NCI-H748 (cell line): ENCODE measurements at regions not wholly inside any gene's neighbourhood (a gene's known extent, or its start where the extent isn't known, plus 50 kb on each side); places are given as distances from the start of the nearest gene placed in this dataset.
A peak's percentile ranks its signal among the peaks of the same experiment; 100 is the strongest.
"Not testable (repeated sequence)": the region's sequence is repeated elsewhere in the genome, so short reads cannot be mapped to it uniquely, and the experiment has no call there.

Experiments used
- DNase-seq: peaks from one replicate; lab custom pipeline; 2025; ENCODE audit not compliant: unreplicated experiment; lab: John Stamatoyannopoulos, UW

- no peak for DNase-seq
These were observed 208.6 kb upstream of the ST6GAL2 start for GRCh38 chr2:107094450-107094986.

DNA sequence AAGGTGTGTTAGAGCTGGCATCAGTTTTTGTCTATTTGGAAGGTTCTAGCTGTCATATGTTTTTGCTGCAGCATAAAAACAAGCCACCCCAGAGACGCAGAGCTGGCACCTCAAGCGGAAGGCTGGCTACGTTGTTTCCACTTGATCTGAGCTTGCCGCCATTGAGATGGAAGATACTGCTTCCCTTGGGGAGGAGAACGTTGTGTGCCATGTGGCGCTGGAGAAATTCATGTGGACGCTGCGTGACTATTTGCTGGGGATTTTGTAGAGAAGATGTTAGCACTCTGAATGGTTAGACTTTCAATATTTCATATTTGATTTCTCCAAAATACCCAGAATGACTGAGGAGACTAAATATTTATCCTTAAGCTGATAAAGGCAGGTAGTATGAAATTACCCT lies 216.2 kb upstream of the ST6GAL2 start:
- DNase-seq = no peak

- DNase-seq = no peak
These were observed 221.4 kb upstream of the ST6GAL2 start for GRCh38 chr2:107107351-107107750.

DNA sequence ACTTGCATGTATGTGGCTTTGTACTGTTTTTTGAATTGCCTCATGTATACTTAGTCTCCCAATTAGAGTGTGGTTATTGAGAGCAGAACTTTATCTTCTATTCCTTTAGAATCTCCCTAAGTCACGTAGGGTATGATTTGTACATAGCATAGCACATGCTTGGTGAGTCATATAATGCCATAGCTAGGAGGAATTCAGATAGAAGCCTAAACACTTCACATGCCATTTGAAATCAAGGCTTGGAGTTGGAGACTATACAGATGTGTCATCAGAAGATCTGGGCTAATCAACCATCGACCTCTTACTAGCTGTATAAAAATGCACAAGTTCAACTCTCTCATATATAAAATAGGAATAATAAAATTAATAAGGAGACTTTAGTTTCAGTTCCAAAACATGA lies 222.6 kb upstream of the ST6GAL2 start:
- no peak for DNase-seq

DNA sequence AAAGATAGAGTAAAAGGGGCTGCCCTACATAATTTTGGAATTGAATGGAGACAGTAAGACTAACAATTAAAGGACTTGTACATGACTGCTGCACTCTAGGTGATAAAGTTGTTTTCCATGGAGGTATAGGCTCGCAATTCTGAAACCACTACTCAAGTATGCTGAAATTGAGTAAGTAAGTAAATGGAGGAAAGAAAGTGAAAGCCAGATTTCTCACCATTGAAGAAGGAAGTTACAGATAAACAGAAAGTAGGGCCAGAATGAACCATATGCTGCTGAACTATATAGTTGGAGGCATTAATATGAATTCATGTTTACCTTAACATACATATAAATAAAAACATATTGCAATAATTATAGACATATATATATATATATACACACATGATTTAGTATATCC lies 225.7 kb upstream of the ST6GAL2 start:
- DNase-seq = no peak

GRCh38 chr2:107112561-107112960 lies 226.6 kb upstream of the ST6GAL2 start:
- DNase-seq = no peak

DNA sequence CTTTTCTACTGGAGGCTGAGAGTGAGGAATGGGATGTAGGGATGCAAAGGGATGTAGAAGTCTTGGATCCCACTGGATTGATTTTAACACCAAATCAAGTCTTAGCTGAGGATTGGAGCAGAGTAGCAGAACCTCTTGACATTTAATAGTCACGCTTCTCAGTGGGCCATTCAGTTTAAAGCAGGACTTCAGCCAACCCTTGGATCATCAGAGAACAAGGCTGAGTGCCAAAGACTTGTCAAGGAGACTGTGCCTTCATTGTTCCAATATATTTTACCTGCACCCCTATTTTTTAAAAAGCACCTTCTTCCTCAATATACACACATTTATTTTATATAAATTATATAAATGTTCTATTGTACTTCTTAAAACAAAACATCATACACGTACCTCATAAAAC lies 242.4 kb upstream of the ST6GAL2 start:
- no peak for DNase-seq

DNA sequence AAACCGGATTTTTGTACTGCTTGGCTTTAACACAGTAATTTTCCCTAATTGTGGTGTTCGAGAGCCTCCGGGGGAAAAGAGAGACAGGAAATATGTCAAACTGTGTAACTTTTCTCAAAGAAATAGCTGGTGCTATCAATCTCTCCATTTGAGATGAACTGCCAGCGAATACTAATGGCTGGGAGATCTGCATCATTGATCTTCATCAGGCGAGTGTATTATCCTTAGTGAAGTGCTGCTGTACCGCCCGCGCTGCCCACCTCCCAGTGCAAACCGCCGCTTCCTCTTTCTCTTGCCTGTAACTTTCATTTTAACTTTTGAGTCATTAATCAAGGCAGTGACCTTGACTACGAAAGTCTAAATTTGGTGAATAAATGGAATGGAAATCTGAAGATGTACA lies 246.1 kb upstream of the ST6GAL2 start:
- DNase-seq = no peak

- no peak for DNase-seq
These were observed 246.8 kb upstream of the ST6GAL2 start for GRCh38 chr2:107132746-107133145.

DNA sequence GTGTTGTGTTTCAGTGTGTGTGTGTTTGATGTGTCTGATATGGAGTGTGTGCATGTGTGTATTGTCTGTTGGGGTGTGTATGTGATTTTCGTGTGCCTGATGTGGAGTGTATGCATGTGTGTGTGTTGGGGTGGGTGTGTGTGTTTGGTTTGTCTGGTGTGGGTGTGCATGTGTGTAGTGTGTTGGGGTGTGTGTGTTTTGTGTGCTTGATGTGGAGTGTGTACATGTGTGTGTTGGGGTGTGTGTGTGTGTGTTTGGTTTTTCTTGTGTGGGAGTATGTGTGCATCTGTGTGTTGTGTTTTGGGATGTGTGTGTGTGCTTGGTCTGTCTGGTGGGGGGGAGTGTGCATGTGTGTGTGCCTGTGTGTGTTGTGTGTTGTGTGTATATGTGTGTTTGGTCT lies 247.4 kb upstream of the ST6GAL2 start:
- DNase-seq = no peak

- DNase-seq = no peak
These were observed 250.8 kb upstream of the ST6GAL2 start for GRCh38 chr2:107136733-107137132.

DNA sequence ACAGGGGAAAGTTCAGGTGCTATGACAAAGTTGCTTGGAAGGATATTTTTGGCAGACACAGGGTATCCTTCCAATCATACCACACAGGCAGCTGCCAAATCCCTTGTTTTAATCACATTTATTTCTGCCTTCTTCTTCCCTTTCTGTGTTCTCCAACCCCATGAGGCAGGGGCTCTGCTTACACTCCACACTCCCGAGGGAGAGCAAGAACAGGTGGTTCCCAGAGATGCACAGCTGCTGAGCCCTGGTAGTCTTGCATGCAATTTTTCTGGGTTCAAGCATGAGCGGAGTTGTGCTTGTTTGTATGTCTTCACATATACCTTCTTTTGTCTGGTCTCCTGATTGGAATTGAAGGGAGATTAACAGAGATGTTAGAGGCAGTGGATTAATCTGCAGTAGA lies 251.7 kb upstream of the ST6GAL2 start:
- DNase-seq = no peak

DNA sequence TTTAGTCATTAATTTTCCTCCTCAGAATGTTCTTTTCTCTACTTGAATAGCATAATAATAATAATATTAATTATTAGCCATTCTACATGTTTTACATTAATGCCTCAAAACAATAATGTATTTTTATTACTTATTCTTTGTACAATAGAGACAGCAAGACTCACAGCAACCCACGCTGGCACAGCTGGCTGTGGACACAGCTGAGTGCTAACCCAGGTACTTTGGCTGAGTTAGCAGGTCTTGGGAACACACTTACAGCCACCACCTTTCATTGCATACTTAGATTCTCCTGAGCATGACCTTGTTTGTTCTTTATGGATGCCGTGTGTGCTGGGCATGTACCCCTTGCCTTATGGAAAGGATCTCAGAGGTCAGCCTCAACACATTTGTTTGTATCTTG lies 260.2 kb upstream of the ST6GAL2 start:
- no peak for DNase-seq

GRCh38 chr2:107146645-107147044 lies 260.7 kb upstream of the ST6GAL2 start:
- not testable (repeated sequence) for DNase-seq

- no peak for DNase-seq
These were observed 262.1 kb upstream of the ST6GAL2 start for GRCh38 chr2:107148055-107148454.

DNA sequence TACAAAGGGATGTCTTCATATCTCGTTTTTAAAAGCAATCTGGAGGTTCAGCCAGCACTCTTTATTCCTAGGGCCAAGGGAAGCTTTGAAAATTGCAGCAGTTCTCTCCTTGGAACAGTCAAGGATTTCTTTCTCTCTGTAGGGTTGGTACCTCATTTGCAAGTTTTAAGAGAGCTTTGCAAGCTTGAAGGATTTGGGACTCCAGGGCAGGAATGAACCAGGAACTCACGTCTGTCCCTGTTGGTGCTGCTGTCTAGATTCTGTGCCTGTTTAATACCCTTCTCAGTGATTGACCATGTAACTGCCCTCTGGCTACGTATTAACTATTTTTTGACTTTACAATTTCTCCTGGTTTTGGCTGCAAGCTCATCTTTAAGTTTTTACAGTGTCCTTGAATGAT lies 262.5 kb upstream of the ST6GAL2 start:
- no peak for DNase-seq

- no peak for DNase-seq
These were observed 274.8 kb upstream of the ST6GAL2 start for GRCh38 chr2:107160640-107161239.

- no peak for DNase-seq
These were observed 282.2 kb upstream of the ST6GAL2 start for GRCh38 chr2:107168141-107168540.

DNA sequence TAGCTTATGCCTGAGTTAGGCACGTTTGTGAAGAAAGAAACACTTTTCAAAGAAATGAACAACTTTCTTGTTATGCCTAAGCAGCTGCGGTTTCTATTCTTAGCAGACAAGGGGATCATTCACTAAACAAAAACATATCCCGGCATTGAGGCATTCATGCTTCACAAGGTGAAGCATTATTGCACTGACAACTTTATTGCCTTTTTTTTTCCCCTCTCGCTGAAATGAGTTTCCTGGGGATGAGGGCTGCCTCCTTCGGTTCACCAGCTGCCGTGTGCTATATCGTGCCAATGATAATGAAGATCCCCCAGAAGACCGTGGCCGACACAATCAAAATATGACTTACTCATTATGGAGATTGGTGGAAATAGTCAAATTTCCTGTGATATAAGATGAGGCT lies 288.2 kb upstream of the ST6GAL2 start:
- DNase-seq = no peak

- DNase-seq = no peak
These were observed 297.0 kb upstream of the ST6GAL2 start for GRCh38 chr2:107182981-107183380.

GRCh38 chr2:107187870-107188269 lies 301.9 kb upstream of the ST6GAL2 start:
- no peak for DNase-seq

- DNase-seq = no peak
These were observed 309.7 kb upstream of the ST6GAL2 start for GRCh38 chr2:107195631-107196030.

- peak; percentile 84 for DNase-seq
These were observed 311.8 kb upstream of the ST6GAL2 start for GRCh38 chr2:107197594-107198294.
